MM.1S (cell line): ENCODE measurements at regions not wholly inside any gene's neighbourhood (a gene's known extent, or its start where the extent isn't known, plus 50 kb on each side); places are given as distances from the start of the nearest gene placed in this dataset.

Experiments
- EZH2 ChIP-seq: fragments of 300-600 bp; sonication (generic); optimal IDR thresholded peaks from 2 replicates; pipeline ENCODE3; 2017; ENCODE audit warnings: low read depth, mild to moderate bottlenecking, antibody characterized with exemption, low read length, mixed read lengths
- EZH2phosphoT487 ChIP-seq: fragments of 300-600 bp; sonication (generic); IDR thresholded peaks from 2 replicates; pipeline ENCODE4 v1.6.1; 2018; ENCODE audit warnings: antibody characterized with exemption, low read length
- TF ChIP-seq, protein P1 (sequence below): fragments of 300-600 bp; sonication (generic); IDR thresholded peaks from 2 replicates; pipeline ENCODE4 v1.5.1; 2016; ENCODE audit warnings: antibody characterized with exemption, low read length, mixed read lengths

- TF ChIP-seq EZH2 (no peak), EZH2phosphoT487 (no peak)
- TF ChIP-seq, protein P1, sequence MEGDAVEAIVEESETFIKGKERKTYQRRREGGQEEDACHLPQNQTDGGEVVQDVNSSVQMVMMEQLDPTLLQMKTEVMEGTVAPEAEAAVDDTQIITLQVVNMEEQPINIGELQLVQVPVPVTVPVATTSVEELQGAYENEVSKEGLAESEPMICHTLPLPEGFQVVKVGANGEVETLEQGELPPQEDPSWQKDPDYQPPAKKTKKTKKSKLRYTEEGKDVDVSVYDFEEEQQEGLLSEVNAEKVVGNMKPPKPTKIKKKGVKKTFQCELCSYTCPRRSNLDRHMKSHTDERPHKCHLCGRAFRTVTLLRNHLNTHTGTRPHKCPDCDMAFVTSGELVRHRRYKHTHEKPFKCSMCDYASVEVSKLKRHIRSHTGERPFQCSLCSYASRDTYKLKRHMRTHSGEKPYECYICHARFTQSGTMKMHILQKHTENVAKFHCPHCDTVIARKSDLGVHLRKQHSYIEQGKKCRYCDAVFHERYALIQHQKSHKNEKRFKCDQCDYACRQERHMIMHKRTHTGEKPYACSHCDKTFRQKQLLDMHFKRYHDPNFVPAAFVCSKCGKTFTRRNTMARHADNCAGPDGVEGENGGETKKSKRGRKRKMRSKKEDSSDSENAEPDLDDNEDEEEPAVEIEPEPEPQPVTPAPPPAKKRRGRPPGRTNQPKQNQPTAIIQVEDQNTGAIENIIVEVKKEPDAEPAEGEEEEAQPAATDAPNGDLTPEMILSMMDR: no peak
Measured at GRCh38 chr5:67315082-67315989, 118.7 kb upstream of the CD180 start.
